ENCODE measurements at regions not wholly inside any gene's neighbourhood (a gene's known extent, or its start where the extent isn't known, plus 50 kb on each side); places are given as distances from the start of the nearest gene placed in this dataset.

DNA sequence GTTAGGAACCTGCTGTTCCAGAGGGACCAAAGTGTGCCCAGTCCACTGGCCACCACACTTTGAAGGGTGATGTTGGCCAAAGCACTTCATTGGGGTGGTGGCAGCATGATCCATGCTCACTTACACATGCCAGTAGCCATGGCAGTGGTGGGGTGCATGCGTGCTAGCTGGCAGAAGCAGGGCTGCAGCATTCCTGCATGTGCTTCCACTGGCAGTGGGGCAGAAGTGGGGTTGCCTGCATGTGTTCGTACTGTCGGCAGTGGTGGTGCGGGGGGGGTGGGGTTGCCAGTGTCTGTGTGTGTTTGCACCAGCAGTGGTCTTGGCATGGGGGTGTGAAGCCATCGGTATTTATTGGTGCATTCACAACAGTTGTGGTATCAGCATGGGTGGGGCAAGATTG is 260.3 kb upstream of the ANKH start:
- TF ChIP-seq POLR2A (IDR thresholded peaks at IDR 0.05; ENCODE audit: low read depth, low read length) = no peak
- TF ChIP-seq, protein P1, sequence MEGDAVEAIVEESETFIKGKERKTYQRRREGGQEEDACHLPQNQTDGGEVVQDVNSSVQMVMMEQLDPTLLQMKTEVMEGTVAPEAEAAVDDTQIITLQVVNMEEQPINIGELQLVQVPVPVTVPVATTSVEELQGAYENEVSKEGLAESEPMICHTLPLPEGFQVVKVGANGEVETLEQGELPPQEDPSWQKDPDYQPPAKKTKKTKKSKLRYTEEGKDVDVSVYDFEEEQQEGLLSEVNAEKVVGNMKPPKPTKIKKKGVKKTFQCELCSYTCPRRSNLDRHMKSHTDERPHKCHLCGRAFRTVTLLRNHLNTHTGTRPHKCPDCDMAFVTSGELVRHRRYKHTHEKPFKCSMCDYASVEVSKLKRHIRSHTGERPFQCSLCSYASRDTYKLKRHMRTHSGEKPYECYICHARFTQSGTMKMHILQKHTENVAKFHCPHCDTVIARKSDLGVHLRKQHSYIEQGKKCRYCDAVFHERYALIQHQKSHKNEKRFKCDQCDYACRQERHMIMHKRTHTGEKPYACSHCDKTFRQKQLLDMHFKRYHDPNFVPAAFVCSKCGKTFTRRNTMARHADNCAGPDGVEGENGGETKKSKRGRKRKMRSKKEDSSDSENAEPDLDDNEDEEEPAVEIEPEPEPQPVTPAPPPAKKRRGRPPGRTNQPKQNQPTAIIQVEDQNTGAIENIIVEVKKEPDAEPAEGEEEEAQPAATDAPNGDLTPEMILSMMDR (conservative IDR thresholded peaks at IDR 0.05; ENCODE audit: low read depth, low read length) = no peak
- TF ChIP-seq MAFK (IDR thresholded peaks at IDR 0.05; ENCODE audit: low read depth, low read length) = no peak
- no peak for TF ChIP-seq BHLHE40 (IDR thresholded peaks at IDR 0.05; ENCODE audit: low read depth, low read length)
- TF ChIP-seq CEBPB (IDR thresholded peaks at IDR 0.05; ENCODE audit: low read depth, low read length) = no peak
- no peak for TF ChIP-seq RCOR1 (IDR thresholded peaks at IDR 0.05; ENCODE audit: insufficient replicate concordance, low read length)
- TF ChIP-seq RFX5 (IDR thresholded peaks at IDR 0.05; ENCODE audit: low read depth, low read length) = no peak
- TF ChIP-seq SMC3 (IDR thresholded peaks at IDR 0.05; ENCODE audit: low read depth, low read length) = no peak
- no peak for TF ChIP-seq ELK1 (IDR thresholded peaks at IDR 0.05; ENCODE audit: borderline replicate concordance, low read depth, low read length)
- TF ChIP-seq MXI1 (IDR thresholded peaks at IDR 0.05; ENCODE audit: borderline replicate concordance, low read depth, low read length) = no peak
- no peak for TF ChIP-seq NFE2L2 (IDR thresholded peaks at IDR 0.05; ENCODE audit: low read depth, low read length)

Measured in IMR-90 (cell line).